IPS-18a (cell line): ENCODE measurements at regions not wholly inside any gene's neighbourhood (a gene's known extent, or its start where the extent isn't known, plus 50 kb on each side); places are given as distances from the start of the nearest gene placed in this dataset.

Source experiments
- H3K27ac ChIP-seq: one replicate; pipeline ENCODE4 v1.5.1; 2013; ENCODE audit warnings: low read length
- H3K27me3 ChIP-seq: one replicate; pipeline ENCODE4 v1.6.1; 2013; ENCODE audit warnings: mild to moderate bottlenecking, low read length; ENCODE audit not compliant: control insufficient read depth, insufficient read depth
- H3K36me3 ChIP-seq: one replicate; pipeline ENCODE4 v1.6.1; 2013; ENCODE audit warnings: low read depth, low read length; ENCODE audit not compliant: control insufficient read depth
- H3K4me1 ChIP-seq: one replicate; pipeline ENCODE4 v1.6.1; 2013; ENCODE audit warnings: low read depth, low read length; ENCODE audit not compliant: control insufficient read depth
- H3K4me3 ChIP-seq: one replicate; pipeline ENCODE4 v1.5.1; 2013; ENCODE audit warnings: low read length
- H3K9ac ChIP-seq: one replicate; pipeline ENCODE4 v1.6.1; 2013; ENCODE audit warnings: mild to moderate bottlenecking, low read length, moderate library complexity
- H3K9me3 ChIP-seq: one replicate; pipeline ENCODE4 v1.6.1; 2013; ENCODE audit warnings: low read depth, low read length; ENCODE audit not compliant: control insufficient read depth

DNA sequence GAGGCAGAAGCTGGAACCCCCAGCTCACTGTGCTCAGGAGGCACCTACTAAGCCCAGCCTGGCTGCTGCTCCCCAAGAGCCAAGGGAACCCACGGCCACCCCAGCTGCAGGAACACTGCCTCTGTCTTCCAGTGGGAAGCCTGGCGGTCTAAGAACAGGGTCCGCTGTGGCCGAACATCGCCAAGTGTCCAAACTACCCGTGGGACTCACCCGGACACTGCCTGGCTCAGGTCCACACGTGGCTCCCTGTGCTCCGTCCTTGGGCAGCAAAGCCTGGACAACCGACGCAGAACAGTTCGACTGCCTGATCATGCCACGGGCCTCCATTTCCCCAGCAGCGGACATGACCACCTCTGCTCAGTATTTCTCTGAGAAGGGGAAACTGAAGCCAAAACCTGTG, 747.0 kb downstream of the BRD1 start:
- no peak overlapping the region for H3K9ac ChIP-seq
- no peaks in the 10 kb centered on the region for H3K4me1 ChIP-seq
- no peak overlapping the region for H3K4me3 ChIP-seq
- H3K9me3 ChIP-seq, result no peaks in the 10 kb centered on the region
- no peaks in the 10 kb centered on the region for H3K27me3 ChIP-seq
- no peaks in the 10 kb centered on the region for H3K36me3 ChIP-seq
- no peak overlapping the region for H3K27ac ChIP-seq

DNA sequence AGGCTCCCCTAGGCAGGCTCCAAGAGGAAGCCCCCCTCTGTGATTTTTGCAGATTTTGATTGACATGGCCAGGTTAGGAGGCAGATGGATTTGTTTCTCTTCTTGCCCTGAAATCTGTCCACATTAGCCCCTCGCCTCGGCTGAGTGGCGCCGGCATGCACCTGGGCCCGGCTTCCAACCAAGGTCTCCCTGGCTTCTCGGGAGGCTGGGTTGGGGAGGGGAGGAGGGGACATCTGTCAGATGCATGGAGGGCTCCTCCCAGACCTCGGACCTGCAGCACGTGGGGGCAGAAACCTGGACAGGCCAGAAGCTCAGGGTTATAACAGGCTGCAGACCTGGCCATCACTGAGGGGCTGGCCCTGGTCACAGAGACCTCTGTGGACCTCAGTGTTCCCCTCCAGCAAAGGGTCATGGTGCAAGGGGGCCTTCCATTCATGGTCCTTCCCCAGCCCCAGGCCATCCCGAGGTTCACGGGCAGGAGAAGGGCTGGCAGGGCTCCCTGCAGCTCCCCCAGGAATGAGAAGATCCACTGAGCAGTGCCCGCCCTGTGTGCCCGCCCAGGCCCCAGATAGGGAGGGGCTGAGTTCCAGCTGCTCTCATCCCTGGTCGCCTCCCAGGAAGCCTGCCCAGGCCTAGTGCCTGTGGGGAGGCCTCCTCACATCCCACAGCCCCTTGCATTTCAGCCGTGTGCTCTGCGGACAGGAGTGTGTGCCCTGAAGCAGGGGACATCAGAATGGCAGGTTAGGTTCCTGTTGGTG, 747.8 kb downstream of the BRD1 start:
- Histone ChIP-seq H3K27ac (no peak overlapping the region), H3K36me3 (no peaks in the 10 kb centered on the region), H3K4me3 (no peak overlapping the region), H3K4me1 (no peaks in the 10 kb centered on the region), H3K9ac (no peak overlapping the region), H3K9me3 (no peaks in the 10 kb centered on the region), H3K27me3 (no peaks in the 10 kb centered on the region)

DNA sequence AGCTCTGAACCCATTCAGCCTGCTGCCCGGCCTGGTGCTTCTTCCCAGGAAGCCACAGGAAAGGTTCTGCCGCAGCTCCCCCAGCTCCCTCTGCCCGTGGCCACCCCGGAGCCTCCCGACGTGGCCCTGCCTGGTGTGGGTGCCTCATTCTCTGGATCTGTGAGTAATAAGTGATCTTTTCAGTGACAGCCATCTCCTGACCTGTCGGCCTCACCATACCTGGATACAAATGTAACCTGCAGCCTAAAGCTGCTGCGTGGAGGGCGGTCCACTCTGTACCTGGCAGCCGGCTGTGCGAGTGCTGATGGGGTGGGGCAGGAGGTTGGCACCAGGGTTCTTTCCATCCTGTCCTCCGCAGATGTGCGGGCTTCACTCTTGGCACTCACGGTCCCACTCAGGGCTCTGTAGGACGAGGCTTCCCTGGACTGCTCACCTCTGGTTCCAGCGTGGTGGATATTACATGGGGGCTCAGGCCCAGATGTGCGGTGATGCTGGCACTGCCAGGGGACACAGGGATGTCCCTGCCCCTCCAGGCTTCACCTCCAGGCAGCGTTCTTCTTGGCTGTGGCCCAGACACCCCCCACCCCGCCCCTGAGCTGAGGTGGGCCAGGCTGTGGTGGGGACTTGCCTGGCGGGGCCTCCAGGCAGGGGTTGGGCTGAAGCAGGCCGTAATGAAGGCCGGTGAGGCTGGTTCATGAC, 748.5 kb downstream of the BRD1 start:
- no peaks in the 10 kb centered on the region for H3K9me3 ChIP-seq

DNA sequence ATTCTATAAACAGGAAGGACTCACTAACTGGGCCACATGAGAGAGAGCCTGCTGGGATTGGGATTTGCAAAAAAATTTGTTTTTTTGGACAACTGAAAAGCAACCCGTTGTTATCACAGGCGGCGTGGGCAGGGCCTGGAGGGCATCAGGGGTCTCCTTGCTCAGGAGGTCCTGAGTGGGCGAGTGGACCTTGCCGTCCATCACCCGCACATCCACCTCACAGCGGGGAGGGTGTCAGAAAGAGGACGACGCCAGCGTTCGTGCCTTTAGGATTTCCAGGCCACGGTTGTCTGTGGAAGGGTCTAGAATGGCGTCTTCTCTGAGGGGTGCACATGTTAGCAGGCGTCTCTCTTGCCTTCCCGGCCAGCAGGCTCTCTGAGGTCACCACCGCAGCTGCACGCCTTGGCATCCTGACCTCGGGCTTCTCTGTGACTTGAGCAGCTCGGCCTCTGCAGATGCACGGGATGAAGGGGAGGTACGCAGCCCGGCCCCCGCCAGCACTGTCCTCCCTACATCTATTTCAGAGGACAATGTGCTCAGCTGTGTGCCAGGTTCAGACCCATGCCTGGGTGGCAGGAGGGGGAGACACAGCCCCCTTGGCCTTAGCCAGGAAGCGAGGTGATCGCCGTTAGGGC, 749.5 kb downstream of the BRD1 start:
- Histone ChIP-seq H3K36me3 (no peaks in the 10 kb centered on the region), H3K9ac (no peak overlapping the region), H3K4me3 (no peak overlapping the region), H3K27me3 (no peaks in the 10 kb centered on the region), H3K27ac (no peak overlapping the region), H3K4me1 (no peaks in the 10 kb centered on the region), H3K9me3 (no peaks in the 10 kb centered on the region)

More for the DNA sequence above, 748.5 kb downstream of the BRD1 start:
- H3K4me3 ChIP-seq, result no peak overlapping the region
- H3K4me1 ChIP-seq, result no peaks in the 10 kb centered on the region
- H3K27me3 ChIP-seq, result no peaks in the 10 kb centered on the region
- no peak overlapping the region for H3K27ac ChIP-seq
- no peaks in the 10 kb centered on the region for H3K36me3 ChIP-seq
- no peak overlapping the region for H3K9ac ChIP-seq

DNA sequence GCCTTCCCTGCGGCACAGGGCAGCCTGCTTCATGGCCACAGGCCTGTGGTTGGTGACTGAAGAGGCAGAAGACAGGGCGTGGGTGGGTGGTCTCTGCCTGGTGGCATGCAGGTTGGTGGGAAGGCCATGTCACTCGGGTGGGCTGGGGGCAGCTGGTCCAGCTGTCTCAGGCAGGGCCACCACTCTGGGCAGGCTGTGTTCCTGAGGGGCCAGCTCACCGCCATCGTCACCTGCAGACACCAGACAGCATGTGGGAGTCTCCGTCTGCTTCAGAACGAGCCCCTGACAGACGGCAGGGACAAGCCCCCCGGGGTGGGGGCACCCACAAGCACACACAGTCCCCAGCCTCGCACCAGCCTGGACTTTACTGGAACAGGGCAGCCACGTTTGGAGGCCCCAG, 750.1 kb downstream of the BRD1 start:
- no peaks in the 10 kb centered on the region for H3K9me3 ChIP-seq

DNA sequence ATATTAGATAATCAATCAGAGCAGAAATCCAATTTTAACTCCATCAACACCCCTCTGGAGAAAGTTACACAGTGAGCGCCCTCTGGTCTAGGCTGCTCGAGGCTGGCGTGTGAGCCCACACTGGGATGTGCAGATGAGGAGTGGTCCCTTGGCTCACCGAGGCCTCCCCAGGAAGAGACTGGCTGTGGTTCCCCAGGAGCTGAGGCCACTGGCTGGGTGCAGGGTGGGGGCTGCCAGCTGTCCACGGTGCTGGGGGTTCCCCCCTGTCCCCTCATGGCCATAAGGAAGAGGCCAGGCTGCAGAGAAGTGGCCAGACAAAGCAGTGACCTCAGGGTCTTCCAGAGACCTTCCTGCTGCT, 750.7 kb downstream of the BRD1 start:
- H3K9ac ChIP-seq, result no peak overlapping the region
- no peaks in the 10 kb centered on the region for H3K4me1 ChIP-seq
- H3K27ac ChIP-seq, result no peak overlapping the region
- H3K4me3 ChIP-seq, result no peak overlapping the region
- H3K27me3 ChIP-seq, result no peaks in the 10 kb centered on the region
- H3K9me3 ChIP-seq, result no peaks in the 10 kb centered on the region
- no peaks in the 10 kb centered on the region for H3K36me3 ChIP-seq

More for the DNA sequence above, 750.1 kb downstream of the BRD1 start:
- H3K36me3 ChIP-seq, result no peaks in the 10 kb centered on the region
- H3K27me3 ChIP-seq, result no peaks in the 10 kb centered on the region
- H3K9ac ChIP-seq, result no peak overlapping the region
- no peak overlapping the region for H3K27ac ChIP-seq
- H3K4me3 ChIP-seq, result no peak overlapping the region
- no peaks in the 10 kb centered on the region for H3K4me1 ChIP-seq

DNA sequence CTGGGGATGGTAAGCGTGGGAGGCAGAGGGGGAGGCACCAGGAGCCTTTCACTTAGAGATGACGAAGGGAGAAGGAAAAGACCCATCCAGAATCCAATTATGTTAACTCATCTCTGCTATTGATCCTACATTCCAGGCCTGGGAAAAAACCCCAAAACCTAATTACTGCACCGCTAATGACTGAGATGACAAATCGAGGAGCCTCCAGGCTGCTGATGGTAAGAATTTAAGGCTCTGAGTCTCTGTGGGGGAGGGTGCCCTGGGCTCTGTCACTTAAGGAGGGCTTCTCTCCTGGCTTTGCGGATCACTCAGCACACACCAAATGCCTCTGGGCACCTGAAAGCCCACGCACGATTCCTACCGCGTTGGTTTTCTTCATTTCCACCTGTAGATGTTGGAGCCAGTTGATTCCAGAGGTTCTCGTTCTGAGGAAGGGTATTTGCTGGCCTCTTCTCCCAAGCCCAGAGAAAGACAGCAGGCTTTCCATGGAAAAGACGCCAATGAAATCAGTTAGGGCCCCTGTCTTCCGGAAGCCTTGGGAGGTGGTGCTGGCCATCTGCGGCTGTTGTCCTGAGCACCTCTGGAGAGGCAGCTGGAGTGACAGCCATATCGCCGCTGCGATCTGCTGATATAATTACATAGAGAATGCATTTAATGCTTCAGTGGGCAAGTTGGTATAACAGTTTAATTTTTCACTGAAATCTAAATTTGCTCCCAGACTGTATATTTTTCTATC, 751.2 kb downstream of the BRD1 start:
- Histone ChIP-seq H3K27ac (no peak overlapping the region), H3K9ac (no peak overlapping the region), H3K9me3 (no peaks in the 10 kb centered on the region), H3K4me1 (no peaks in the 10 kb centered on the region), H3K4me3 (no peak overlapping the region), H3K27me3 (no peaks in the 10 kb centered on the region), H3K36me3 (no peaks in the 10 kb centered on the region)

DNA sequence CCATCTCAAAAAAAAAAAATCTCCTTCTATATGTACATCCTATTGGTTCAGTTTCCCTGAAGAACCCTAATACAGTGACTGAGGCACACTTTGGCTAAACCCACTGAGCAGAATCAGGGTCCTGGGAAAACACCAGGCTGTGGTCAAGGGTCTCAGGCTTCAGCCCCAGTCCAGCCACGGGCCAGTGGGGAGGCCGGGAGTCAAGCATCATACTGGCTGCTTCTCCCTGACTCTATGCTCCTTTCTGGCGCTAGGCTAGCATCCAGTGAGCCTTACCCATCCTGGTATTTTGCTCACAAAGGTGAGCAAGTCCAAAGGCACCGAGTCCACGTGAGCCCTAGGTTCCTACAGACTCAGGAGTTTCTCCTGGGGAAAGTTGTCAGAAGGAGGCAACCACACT, 752.5 kb downstream of the BRD1 start:
- Histone ChIP-seq H3K9ac (no peak overlapping the region), H3K36me3 (no peaks in the 10 kb centered on the region), H3K9me3 (no peaks in the 10 kb centered on the region), H3K4me3 (no peak overlapping the region), H3K27ac (no peak overlapping the region), H3K27me3 (no peaks in the 10 kb centered on the region), H3K4me1 (no peaks in the 10 kb centered on the region)

DNA sequence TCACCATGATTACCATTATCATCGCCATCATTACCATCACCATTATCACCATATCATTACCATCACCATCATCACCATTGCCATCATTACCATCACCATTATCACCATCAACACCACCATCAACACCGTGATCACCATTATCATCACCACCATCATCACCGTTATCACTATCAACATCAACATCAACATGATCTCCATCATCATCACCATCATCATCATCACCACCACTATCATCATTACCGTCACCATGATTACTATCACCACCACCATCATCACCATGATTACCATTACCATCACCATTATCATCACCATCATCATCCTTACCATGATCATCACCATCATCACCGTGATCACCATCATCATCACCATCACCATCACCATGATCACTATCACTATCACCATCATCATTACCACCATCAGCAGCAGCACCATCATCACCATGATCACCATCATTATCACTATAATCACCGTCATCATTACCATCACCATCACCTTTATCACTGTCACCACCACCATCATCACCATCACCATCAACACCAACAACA, 753.7 kb downstream of the BRD1 start:
- Histone ChIP-seq H3K36me3 (no peaks in the 10 kb centered on the region), H3K9me3 (no peaks in the 10 kb centered on the region), H3K27me3 (no peaks in the 10 kb centered on the region), H3K9ac (no peak overlapping the region), H3K4me3 (no peak overlapping the region), H3K27ac (no peak overlapping the region), H3K4me1 (no peaks in the 10 kb centered on the region)

DNA sequence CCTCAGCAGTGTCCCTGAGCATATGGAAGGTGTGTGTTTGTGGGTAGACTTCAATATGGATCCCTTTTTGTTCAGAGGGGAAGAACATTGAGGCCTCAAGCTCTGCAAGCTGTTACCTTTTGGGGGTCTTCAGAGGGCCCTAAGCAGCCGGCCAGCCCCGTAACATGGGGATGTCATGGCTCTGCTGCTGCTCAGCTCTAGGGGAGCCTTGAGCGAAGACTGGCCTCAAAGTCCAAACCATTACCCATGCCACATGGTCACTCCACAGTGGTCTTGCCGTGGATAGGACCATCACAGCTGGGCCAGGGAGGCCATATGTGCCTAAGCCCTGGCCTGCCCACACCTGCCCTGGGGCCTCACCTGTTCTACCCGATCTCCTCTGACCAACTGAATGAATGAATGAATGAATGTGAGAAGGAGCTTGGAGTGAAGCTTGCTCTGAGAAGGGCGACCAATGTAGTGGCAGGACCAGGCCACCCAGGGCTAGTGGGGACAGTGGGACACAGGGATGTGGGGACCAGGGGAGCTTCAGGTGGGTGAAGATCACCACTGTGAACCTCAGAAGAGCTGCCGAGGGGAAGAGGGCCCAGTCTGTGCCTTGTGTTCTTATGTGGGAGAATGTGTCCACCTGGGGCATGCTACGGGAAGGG, 754.6 kb downstream of the BRD1 start:
- no peak overlapping the region for H3K9ac ChIP-seq
- no peak overlapping the region for H3K4me3 ChIP-seq
- H3K27me3 ChIP-seq, result no peaks in the 10 kb centered on the region
- no peak overlapping the region for H3K27ac ChIP-seq
- H3K4me1 ChIP-seq, result no peaks in the 10 kb centered on the region
- no peaks in the 10 kb centered on the region for H3K36me3 ChIP-seq
- no peaks in the 10 kb centered on the region for H3K9me3 ChIP-seq

DNA sequence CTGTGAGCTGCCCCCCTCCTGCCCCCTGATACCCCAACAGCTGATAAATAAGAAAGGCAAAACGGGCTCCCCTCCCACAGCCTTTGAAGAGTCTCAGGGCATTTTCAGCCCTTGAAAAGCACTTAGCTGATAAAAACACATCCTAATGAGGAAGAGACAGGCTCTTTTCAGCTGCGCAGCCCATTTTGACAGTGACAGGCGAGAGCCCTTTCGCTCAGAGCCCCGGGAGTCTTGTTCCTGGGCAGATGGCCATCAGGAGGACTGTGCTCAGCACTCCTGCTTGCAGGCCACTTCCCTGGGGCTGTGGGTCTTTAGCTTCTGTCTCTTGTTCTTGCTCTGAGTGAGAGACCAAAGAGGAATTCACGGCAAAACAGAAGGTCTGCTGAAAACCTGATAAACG, 757.2 kb downstream of the BRD1 start:
- Histone ChIP-seq H3K36me3 (no peaks in the 10 kb centered on the region), H3K4me3 (no peak overlapping the region), H3K27ac (no peak overlapping the region), H3K4me1 (no peaks in the 10 kb centered on the region), H3K27me3 (no peaks in the 10 kb centered on the region), H3K9me3 (no peaks in the 10 kb centered on the region), H3K9ac (no peak overlapping the region)
